22Rv1 (cell line): ENCODE measurements at regions not wholly inside any gene's neighbourhood (a gene's known extent, or its start where the extent isn't known, plus 50 kb on each side); places are given as distances from the start of the nearest gene placed in this dataset.

Source experiments
- CTCF ChIP-seq: fragments of 450-650 bp; IDR thresholded peaks from 2 replicates; pipeline ENCODE4 v1.5.1; 2017; ENCODE audit warnings: mild to moderate bottlenecking
- ZFX ChIP-seq: fragments of 450-650 bp; IDR thresholded peaks from 2 replicates; pipeline ENCODE4 v1.6.1; 2017; ENCODE audit warnings: antibody characterized with exemption, borderline replicate concordance

GRCh38 chr13:105519771-105520170, 1015.7 kb downstream of the EFNB2 start:
- TF ChIP-seq CTCF (no peak), ZFX (no peak)
